ENCODE measurements at regions not wholly inside any gene's neighbourhood (a gene's known extent, or its start where the extent isn't known, plus 50 kb on each side); places are given as distances from the start of the nearest gene placed in this dataset.

- no peak for DNase-seq (ENCODE audit: low read depth)
These were observed 125.1 kb upstream of the SLC25A36 start for GRCh38 chr3:140816372-140817195.

GRCh38 chr3:140821493-140821892 is 120.1 kb upstream of the SLC25A36 start:
- no peak for DNase-seq (ENCODE audit: low read depth)

GRCh38 chr3:140822401-140823047 is 119.1 kb upstream of the SLC25A36 start:
- no peak for DNase-seq (ENCODE audit: low read depth)

- DNase-seq (ENCODE audit: low read depth), result no peak
These were observed 118.5 kb upstream of the SLC25A36 start for GRCh38 chr3:140823106-140823505.

- DNase-seq (ENCODE audit: low read depth), result no peak
These were observed 113.7 kb upstream of the SLC25A36 start for GRCh38 chr3:140827894-140828293.

GRCh38 chr3:140828585-140828984 is 113.1 kb upstream of the SLC25A36 start:
- no peak for DNase-seq (ENCODE audit: low read depth)

GRCh38 chr3:140829796-140830195 is 111.8 kb upstream of the SLC25A36 start:
- no peak for DNase-seq (ENCODE audit: low read depth)

- no peak for DNase-seq (ENCODE audit: low read depth)
These were observed 111.2 kb upstream of the SLC25A36 start for GRCh38 chr3:140830391-140830790.

- no peak for DNase-seq (ENCODE audit: low read depth)
These were observed 108.8 kb upstream of the SLC25A36 start for GRCh38 chr3:140832883-140833282.

GRCh38 chr3:140834266-140835037 is 107.2 kb upstream of the SLC25A36 start:
- no peak for DNase-seq (ENCODE audit: low read depth)

- no peak for DNase-seq (ENCODE audit: low read depth)
These were observed 98.5 kb upstream of the SLC25A36 start for GRCh38 chr3:140842984-140843649.

GRCh38 chr3:140843656-140844055 is 98.0 kb upstream of the SLC25A36 start:
- DNase-seq (ENCODE audit: low read depth), result no peak

GRCh38 chr3:140844072-140844471 is 97.6 kb upstream of the SLC25A36 start:
- no peak for DNase-seq (ENCODE audit: low read depth)

- DNase-seq (ENCODE audit: low read depth), result no peak
These were observed 95.8 kb upstream of the SLC25A36 start for GRCh38 chr3:140845882-140846281.

GRCh38 chr3:140848666-140849065 is 93.0 kb upstream of the SLC25A36 start:
- DNase-seq (ENCODE audit: low read depth), result no peak

GRCh38 chr3:140850210-140850955 is 91.3 kb upstream of the SLC25A36 start:
- DNase-seq (ENCODE audit: low read depth), result no peak

- no peak for DNase-seq (ENCODE audit: low read depth)
These were observed 86.7 kb upstream of the SLC25A36 start for GRCh38 chr3:140854961-140855360.

GRCh38 chr3:140856905-140857304 is 84.7 kb upstream of the SLC25A36 start:
- no peak for DNase-seq (ENCODE audit: low read depth)

- DNase-seq (ENCODE audit: low read depth), result no peak
These were observed 83.6 kb upstream of the SLC25A36 start for GRCh38 chr3:140857993-140858392.

- DNase-seq (ENCODE audit: low read depth), result no peak
These were observed 81.9 kb upstream of the SLC25A36 start for GRCh38 chr3:140859592-140860336.
